ENCODE measurements at regions not wholly inside any gene's neighbourhood (a gene's known extent, or its start where the extent isn't known, plus 50 kb on each side); places are given as distances from the start of the nearest gene placed in this dataset.

- no peak overlapping the region for H3K27ac Mint-ChIP-seq
- H3K36me3 Mint-ChIP-seq (ENCODE audit: low read depth): no peaks in the 10 kb centered on the region
- Histone ChIP-seq H3K27me3 (ENCODE audit: insufficient read depth) (no peaks in the 10 kb centered on the region), H4K20me1 (replicated peaks; ENCODE audit: insufficient read depth) (no peaks in the 10 kb centered on the region), H3K27ac (ENCODE audit: low read depth) (no peak overlapping the region), H3K4me3 (no peak overlapping the region), H3K9me2 (ENCODE audit: insufficient read depth) (no peaks in the 10 kb centered on the region), H3K36me3 (ENCODE audit: insufficient read depth) (no peaks in the 10 kb centered on the region), H2AFZ (no peak overlapping the region), H3K79me2 (replicated peaks; ENCODE audit: insufficient read depth) (no peaks in the 10 kb centered on the region), H3K4me1 (ENCODE audit: insufficient read depth) (no peaks in the 10 kb centered on the region), H3F3A (replicated peaks; ENCODE audit: low read depth) (no peaks in the 10 kb centered on the region), H3K4me2 (no peak overlapping the region)
- peaks cover 18% of the 10 kb centered on the region for H3K4me1 Mint-ChIP-seq
- ATAC-seq: no peak
- DNase-seq (ENCODE audit: low spot score): no peak
- H3K9me3 Mint-ChIP-seq: no peaks in the 10 kb centered on the region
- no peak overlapping the region for H3K4me3 Mint-ChIP-seq
- H3K27me3 Mint-ChIP-seq (ENCODE audit: insufficient read depth, low read depth, poor library complexity): peaks cover 2% of the 10 kb centered on the region
- no peak for TF ChIP-seq ETS1 (IDR thresholded peaks at IDR 0.05)
- TF ChIP-seq JUNB (IDR thresholded peaks at IDR 0.05; ENCODE audit: unreplicated experiment): no peak
- TF ChIP-seq EZH2 (IDR thresholded peaks at IDR 0.05; ENCODE audit: low read depth, unreplicated experiment): no peak
- TF ChIP-seq ZNF114 (CRISPR knock-in tag; IDR thresholded peaks at IDR 0.05): no peak
- no peak for TF ChIP-seq POLR2AphosphoS5 (IDR thresholded peaks at IDR 0.05; ENCODE audit: low read depth)
- no peak for TF ChIP-seq STAT1 (IDR thresholded peaks at IDR 0.05; ENCODE audit: unreplicated experiment)
- TF ChIP-seq NANOG (IDR thresholded peaks at IDR 0.05; ENCODE audit: borderline replicate concordance): no peak
- no peak for TF ChIP-seq ZNF462 (CRISPR knock-in tag; IDR thresholded peaks at IDR 0.05)
- TF ChIP-seq, protein P1, sequence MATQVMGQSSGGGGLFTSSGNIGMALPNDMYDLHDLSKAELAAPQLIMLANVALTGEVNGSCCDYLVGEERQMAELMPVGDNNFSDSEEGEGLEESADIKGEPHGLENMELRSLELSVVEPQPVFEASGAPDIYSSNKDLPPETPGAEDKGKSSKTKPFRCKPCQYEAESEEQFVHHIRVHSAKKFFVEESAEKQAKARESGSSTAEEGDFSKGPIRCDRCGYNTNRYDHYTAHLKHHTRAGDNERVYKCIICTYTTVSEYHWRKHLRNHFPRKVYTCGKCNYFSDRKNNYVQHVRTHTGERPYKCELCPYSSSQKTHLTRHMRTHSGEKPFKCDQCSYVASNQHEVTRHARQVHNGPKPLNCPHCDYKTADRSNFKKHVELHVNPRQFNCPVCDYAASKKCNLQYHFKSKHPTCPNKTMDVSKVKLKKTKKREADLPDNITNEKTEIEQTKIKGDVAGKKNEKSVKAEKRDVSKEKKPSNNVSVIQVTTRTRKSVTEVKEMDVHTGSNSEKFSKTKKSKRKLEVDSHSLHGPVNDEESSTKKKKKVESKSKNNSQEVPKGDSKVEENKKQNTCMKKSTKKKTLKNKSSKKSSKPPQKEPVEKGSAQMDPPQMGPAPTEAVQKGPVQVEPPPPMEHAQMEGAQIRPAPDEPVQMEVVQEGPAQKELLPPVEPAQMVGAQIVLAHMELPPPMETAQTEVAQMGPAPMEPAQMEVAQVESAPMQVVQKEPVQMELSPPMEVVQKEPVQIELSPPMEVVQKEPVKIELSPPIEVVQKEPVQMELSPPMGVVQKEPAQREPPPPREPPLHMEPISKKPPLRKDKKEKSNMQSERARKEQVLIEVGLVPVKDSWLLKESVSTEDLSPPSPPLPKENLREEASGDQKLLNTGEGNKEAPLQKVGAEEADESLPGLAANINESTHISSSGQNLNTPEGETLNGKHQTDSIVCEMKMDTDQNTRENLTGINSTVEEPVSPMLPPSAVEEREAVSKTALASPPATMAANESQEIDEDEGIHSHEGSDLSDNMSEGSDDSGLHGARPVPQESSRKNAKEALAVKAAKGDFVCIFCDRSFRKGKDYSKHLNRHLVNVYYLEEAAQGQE (IDR thresholded peaks at IDR 0.05; ENCODE audit: unreplicated experiment): no peak
- no peak for TF ChIP-seq ZNF331 (CRISPR knock-in tag; IDR thresholded peaks at IDR 0.05; ENCODE audit: low read depth)
- no peak for TF ChIP-seq EZH2phosphoT487 (IDR thresholded peaks at IDR 0.05; ENCODE audit: unreplicated experiment)
- TF ChIP-seq, protein P2, sequence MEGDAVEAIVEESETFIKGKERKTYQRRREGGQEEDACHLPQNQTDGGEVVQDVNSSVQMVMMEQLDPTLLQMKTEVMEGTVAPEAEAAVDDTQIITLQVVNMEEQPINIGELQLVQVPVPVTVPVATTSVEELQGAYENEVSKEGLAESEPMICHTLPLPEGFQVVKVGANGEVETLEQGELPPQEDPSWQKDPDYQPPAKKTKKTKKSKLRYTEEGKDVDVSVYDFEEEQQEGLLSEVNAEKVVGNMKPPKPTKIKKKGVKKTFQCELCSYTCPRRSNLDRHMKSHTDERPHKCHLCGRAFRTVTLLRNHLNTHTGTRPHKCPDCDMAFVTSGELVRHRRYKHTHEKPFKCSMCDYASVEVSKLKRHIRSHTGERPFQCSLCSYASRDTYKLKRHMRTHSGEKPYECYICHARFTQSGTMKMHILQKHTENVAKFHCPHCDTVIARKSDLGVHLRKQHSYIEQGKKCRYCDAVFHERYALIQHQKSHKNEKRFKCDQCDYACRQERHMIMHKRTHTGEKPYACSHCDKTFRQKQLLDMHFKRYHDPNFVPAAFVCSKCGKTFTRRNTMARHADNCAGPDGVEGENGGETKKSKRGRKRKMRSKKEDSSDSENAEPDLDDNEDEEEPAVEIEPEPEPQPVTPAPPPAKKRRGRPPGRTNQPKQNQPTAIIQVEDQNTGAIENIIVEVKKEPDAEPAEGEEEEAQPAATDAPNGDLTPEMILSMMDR (conservative IDR thresholded peaks at IDR 0.05; ENCODE audit: low read depth in 2 of 2): no peak
- no peak for TF ChIP-seq CREB1 (CRISPR knock-in tag; IDR thresholded peaks at IDR 0.05; ENCODE audit: low read depth)
Observed at GRCh38 chr4:77415689-77416088, 189.9 kb upstream of the CXCL13 start.
